GM12878 (cell line): ENCODE measurements at regions not wholly inside any gene's neighbourhood (a gene's known extent, or its start where the extent isn't known, plus 50 kb on each side); places are given as distances from the start of the nearest gene placed in this dataset.

Source experiments
- ATAC-seq: fragments of 200-7000 bp; cut with Tn5 transposase; 3 replicates; pipeline ENCODE4 v1.9.1; 2020; ENCODE audit warnings: mild to moderate bottlenecking, moderate library complexity
- BruUV-seq: library from RNA; stranded (reverse); fragments of 400-500 nt; replicated peaks from 2 replicates; lab custom pipeline; 2021; lab: Mats Ljungman, UMichigan
- CTCF ChIA-PET: fragments of 300-600 bp; sonication (Branson Sonifier 250); formaldehyde crosslinking; extraction: SDS; loops from one replicate; lab custom pipeline; 2021; ENCODE audit warnings: inconsistent platforms; lab: Yijun Ruan, JAX
- POLR2A ChIA-PET: fragments of 350-600 bp; formaldehyde crosslinking; extraction: SDS; loops from one replicate; lab custom pipeline; 2021; ENCODE audit warnings: inconsistent platforms; lab: Charles Lee
- RAD21 ChIA-PET: fragments of 300-600 bp; sonication (Branson Sonifier 250); formaldehyde crosslinking; loops from one replicate; lab custom pipeline; 2023; ENCODE audit warnings: antibody characterized with exemption; ENCODE audit not compliant: unreplicated experiment; lab: Charles Lee
- SMC1A ChIA-PET: fragments of 300-600 bp; sonication (Branson Sonifier 250); formaldehyde crosslinking; loops from one replicate; lab custom pipeline; 2023; ENCODE audit not compliant: unreplicated experiment, uncharacterized antibody; lab: Charles Lee
- DNase-seq: peaks from one replicate; pipeline ENCODE4 v3.0.0-alpha.2; 2011; ENCODE audit warnings: low read depth, low spot score
- FAIRE-seq: peaks from 3 replicates; lab custom pipeline; 2011; peaks lifted over from hg19 to GRCh38; lab: Jason Lieb, UNC
- H2AFZ ChIP-seq: 2 replicates; pipeline ENCODE4 v1.6.0; 2011; ENCODE audit warnings: low read depth, low read length, control low read depth; ENCODE audit not compliant: control insufficient read depth
- H3K27ac ChIP-seq: 2 replicates; pipeline ENCODE4 v1.5.1; 2011; ENCODE audit warnings: control low read depth; ENCODE audit not compliant: control insufficient read depth, insufficient read depth
- H3K27me3 ChIP-seq, 2 experiments: replicated peaks in 1 of 2; 2 replicates each; pipeline versions ENCODE4 v1.6.0 to v1.6.1; 2011; ENCODE audit warnings: low read length in 1 of 2; ENCODE audit not compliant: control insufficient read depth in 2 of 2, insufficient read depth in 2 of 2
- H3K36me3 ChIP-seq, 2 experiments: 2 replicates each; pipeline ENCODE4 v1.5.1; 2011; ENCODE audit warnings: low read length in 1 of 2; ENCODE audit not compliant: control insufficient read depth in 2 of 2, insufficient read depth in 2 of 2
- H3K4me1 ChIP-seq: 2 replicates; pipeline ENCODE4 v1.6.1; 2011; ENCODE audit warnings: mild to moderate bottlenecking, low read length, moderate library complexity, mixed read lengths; ENCODE audit not compliant: control insufficient read depth, insufficient read depth
- H3K4me2 ChIP-seq: 2 replicates; pipeline ENCODE4 v1.6.0; 2011; ENCODE audit warnings: control low read depth; ENCODE audit not compliant: control insufficient read depth, insufficient read depth
- H3K4me3 ChIP-seq: fragments of 200-600 bp; sonication (generic); 2 replicates; pipeline ENCODE4 v1.5.1; 2016
- H3K79me2 ChIP-seq: 2 replicates; pipeline ENCODE4 v1.6.0; 2011; ENCODE audit warnings: low read length; ENCODE audit not compliant: control insufficient read depth, insufficient read depth
- H3K9ac ChIP-seq: 2 replicates; pipeline ENCODE4 v1.8.0; 2011; ENCODE audit warnings: low read length, control low read depth, mixed read lengths; ENCODE audit not compliant: control insufficient read depth, insufficient read depth
- H3K9me3 ChIP-seq: replicated peaks from 3 replicates; pipeline ENCODE4 v1.5.1; 2011; ENCODE audit warnings: mild to moderate bottlenecking, low read length; ENCODE audit not compliant: control insufficient read depth, insufficient read depth
- H4K20me1 ChIP-seq: 2 replicates; pipeline ENCODE4 v1.6.0; 2011; ENCODE audit not compliant: control insufficient read depth, insufficient read depth
- FOXM1 ChIP-seq: IDR thresholded peaks from 2 replicates; pipeline ENCODE4 v1.6.1; 2012; ENCODE audit warnings: low read depth, mild to moderate bottlenecking, inconsistent platforms, low read length, moderate library complexity
- JUNB ChIP-seq: IDR thresholded peaks from 2 replicates; pipeline ENCODE4 v1.6.1; 2016; ENCODE audit warnings: antibody characterized with exemption, mild to moderate bottlenecking
- RFX5 ChIP-seq: IDR thresholded peaks from 2 replicates; pipeline ENCODE4 v1.6.1; 2011; ENCODE audit warnings: low read depth, low read length, improper control_type of control experiment
- TARDBP ChIP-seq: IDR thresholded peaks from 2 replicates; pipeline ENCODE4 v1.6.1; 2016; ENCODE audit warnings: borderline replicate concordance
- TCF7 ChIP-seq: IDR thresholded peaks from 2 replicates; pipeline ENCODE4 v1.6.1; 2014; ENCODE audit warnings: antibody characterized with exemption, borderline replicate concordance
- ZBED1 ChIP-seq: IDR thresholded peaks from 2 replicates; pipeline ENCODE4 v1.6.1; 2016; ENCODE audit warnings: borderline replicate concordance
- WGBS: methylation state at CpG from one replicate; pipeline ENCODE4 v1.1.6; 2016; ENCODE audit warnings: low lambda C conversion rate; ENCODE audit not compliant: insufficient replicate concordance, insufficient coverage; ENCODE audit errors: missing lambda C conversion rate; 5-methylcytosine and 5-hydroxymethylcytosine counted together
- in situ Hi-C: fragments of 300-500 bp; cut with MboI; formaldehyde crosslinking; loops from 9 replicates; pipeline ENCODE4 v1.14.3; 2018; ENCODE audit warnings: mixed read lengths
- intact Hi-C: fragments of 100-400 bp; cut with micrococcal nuclease; formaldehyde crosslinking; loops from one replicate; pipeline ENCODE4 v1.14.2; 2022; ENCODE audit not compliant: unreplicated experiment
- TF ChIP-seq, protein P1 (sequence below): fragments of 450-650 bp; IDR thresholded peaks from 2 replicates; pipeline ENCODE4 v1.6.1; 2018; ENCODE audit warnings: borderline replicate concordance, mild to moderate bottlenecking; ENCODE audit not compliant: partially characterized antibody
- TF ChIP-seq, protein P2 (sequence below): IDR thresholded peaks from 2 replicates; pipeline ENCODE4 v1.6.1; 2011; ENCODE audit warnings: low read depth, mild to moderate bottlenecking, low read length, moderate library complexity, borderline replicate concordance; ENCODE audit errors: extremely low read depth

DNA sequence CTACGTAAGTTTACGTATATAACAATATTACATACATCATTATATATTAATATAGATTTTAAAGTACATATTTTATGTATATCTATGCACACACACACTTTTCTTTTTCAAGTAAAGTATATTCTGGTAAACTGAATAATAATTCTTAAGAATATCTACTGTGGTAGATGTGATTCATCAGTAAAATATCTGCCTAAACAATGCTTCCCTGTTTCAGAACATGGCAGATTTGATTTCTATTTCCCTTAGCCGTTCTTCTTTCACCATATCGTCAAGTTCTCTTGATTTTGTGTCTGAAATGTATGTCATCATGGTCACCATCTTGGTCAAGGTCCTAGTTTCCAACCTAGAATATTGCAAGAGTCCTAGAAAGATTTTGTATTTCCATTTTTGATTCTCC lies 195.6 kb downstream of the HDGFL1 start:
- in situ Hi-C loops (no loop called here), intact Hi-C loops (no loop called here)
- DNase-seq, result no peak
- CTCF ChIA-PET, result no interaction called here
- no peak overlapping the region for H2AFZ ChIP-seq
- no TSS peak for BruUV-seq
- H4K20me1 ChIP-seq, result no peaks in the 10 kb centered on the region
- FAIRE-seq, result no peak
- no peaks in the 10 kb centered on the region for H3K4me1 ChIP-seq
- SMC1A ChIA-PET, result no interaction called here
- H3K27me3 ChIP-seq, result no peaks in the 10 kb centered on the region
- H3K36me3 ChIP-seq, result no peaks in the 10 kb centered on the region
- no peak overlapping the region for H3K9ac ChIP-seq
- H3K79me2 ChIP-seq, result no peaks in the 10 kb centered on the region
- no peak overlapping the region for H3K4me2 ChIP-seq
- H3K27ac ChIP-seq, result no peak overlapping the region
- POLR2A ChIA-PET, result no interaction called here
- no peaks in the 10 kb centered on the region for H3K9me3 ChIP-seq
- RAD21 ChIA-PET, result no interaction called here
- TF ChIP-seq, protein P1, sequence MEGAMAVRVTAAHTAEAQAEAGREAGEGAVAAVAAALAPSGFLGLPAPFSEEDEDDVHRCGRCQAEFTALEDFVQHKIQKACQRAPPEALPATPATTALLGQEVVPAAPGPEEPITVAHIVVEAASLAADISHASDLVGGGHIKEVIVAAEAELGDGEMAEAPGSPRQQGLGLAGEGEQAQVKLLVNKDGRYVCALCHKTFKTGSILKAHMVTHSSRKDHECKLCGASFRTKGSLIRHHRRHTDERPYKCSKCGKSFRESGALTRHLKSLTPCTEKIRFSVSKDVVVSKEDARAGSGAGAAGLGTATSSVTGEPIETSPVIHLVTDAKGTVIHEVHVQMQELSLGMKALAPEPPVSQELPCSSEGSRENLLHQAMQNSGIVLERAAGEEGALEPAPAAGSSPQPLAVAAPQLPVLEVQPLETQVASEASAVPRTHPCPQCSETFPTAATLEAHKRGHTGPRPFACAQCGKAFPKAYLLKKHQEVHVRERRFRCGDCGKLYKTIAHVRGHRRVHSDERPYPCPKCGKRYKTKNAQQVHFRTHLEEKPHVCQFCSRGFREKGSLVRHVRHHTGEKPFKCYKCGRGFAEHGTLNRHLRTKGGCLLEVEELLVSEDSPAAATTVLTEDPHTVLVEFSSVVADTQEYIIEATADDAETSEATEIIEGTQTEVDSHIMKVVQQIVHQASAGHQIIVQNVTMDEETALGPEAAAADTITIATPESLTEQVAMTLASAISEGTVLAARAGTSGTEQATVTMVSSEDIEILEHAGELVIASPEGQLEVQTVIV, result no peak
- TF ChIP-seq RFX5, result no peak
- TF ChIP-seq, protein P2, sequence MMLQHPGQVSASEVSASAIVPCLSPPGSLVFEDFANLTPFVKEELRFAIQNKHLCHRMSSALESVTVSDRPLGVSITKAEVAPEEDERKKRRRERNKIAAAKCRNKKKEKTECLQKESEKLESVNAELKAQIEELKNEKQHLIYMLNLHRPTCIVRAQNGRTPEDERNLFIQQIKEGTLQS, result no peak
- no peak for ATAC-seq
- 35% methylated on average over 4 of the region's 4 CpGs for WGBS
- H3K4me3 ChIP-seq, result no peak overlapping the region

DNA sequence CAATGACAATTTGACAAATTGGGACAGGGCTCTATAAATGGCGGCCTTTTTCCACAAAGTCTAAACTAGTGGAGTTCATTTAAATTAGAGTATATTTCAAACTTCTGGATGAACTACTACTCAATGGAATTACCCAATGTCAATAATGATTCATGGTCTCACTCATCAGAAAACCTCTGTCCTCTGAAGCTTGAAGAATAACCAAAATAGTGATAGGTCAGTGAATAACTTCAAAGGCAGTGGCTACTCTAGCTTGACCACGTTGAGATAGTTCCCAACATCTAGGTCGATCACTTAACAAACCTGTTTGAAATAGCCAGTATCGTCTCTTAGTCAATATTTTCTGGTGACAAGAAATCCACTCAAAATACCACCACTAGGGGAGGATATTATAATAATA lies 197.6 kb downstream of the HDGFL1 start:
- 42% methylated on average over 4 of the region's 4 CpGs for WGBS

More for the DNA sequence above, 197.6 kb downstream of the HDGFL1 start:
- in situ Hi-C loops (no loop called here), intact Hi-C loops (no loop called here)
- Histone ChIP-seq H3K79me2 (no peaks in the 10 kb centered on the region), H3K4me1 (no peaks in the 10 kb centered on the region), H3K9ac (no peak overlapping the region), H3K4me3 (no peak overlapping the region), H3K27me3 (no peaks in the 10 kb centered on the region), H4K20me1 (no peaks in the 10 kb centered on the region), H3K36me3 (no peaks in the 10 kb centered on the region), H2AFZ (no peak overlapping the region), H3K9me3 (no peaks in the 10 kb centered on the region), H3K27ac (no peak overlapping the region), H3K4me2 (no peak overlapping the region)
- CTCF ChIA-PET, result no interaction called here
- no peak for TF ChIP-seq ZBED1
- 0 out of 2 replicates have a peak, but pooled peaks have one; percentile 11 for TF ChIP-seq JUNB
- peak; percentile 23; the same call in 1 of the 2 replicates for TF ChIP-seq FOXM1
- TF ChIP-seq TCF7, result peak; percentile 78
- no peak for TF ChIP-seq TARDBP
- SMC1A ChIA-PET, result no interaction called here
- FAIRE-seq (no peak), ATAC-seq (peak; percentile 74), DNase-seq (no peak)
- BruUV-seq, result no TSS peak
- RAD21 ChIA-PET, result no interaction called here
- POLR2A ChIA-PET, result no interaction called here
